WTC11 (cell line): ENCODE measurements at regions not wholly inside any gene's neighbourhood (a gene's known extent, or its start where the extent isn't known, plus 50 kb on each side); places are given as distances from the start of the nearest gene placed in this dataset.

Experiments used
- ATF1 ChIP-seq: sonication (generic); formaldehyde crosslinking; IDR thresholded peaks from 2 replicates; pipeline ENCODE4 v1.8.1; 2023; ENCODE audit warnings: mild to moderate bottlenecking, moderate library complexity, missing genetic modification reagents
- CBFB ChIP-seq: sonication (generic); formaldehyde crosslinking; IDR thresholded peaks from 2 replicates; pipeline ENCODE4 v1.8.1; 2022; ENCODE audit warnings: mild to moderate bottlenecking, low read depth, missing genetic modification reagents
- CREM ChIP-seq: sonication (generic); formaldehyde crosslinking; IDR thresholded peaks from 2 replicates; pipeline ENCODE4 v1.8.1; 2022; ENCODE audit warnings: mild to moderate bottlenecking, missing genetic modification reagents, moderate library complexity
- ESRRA ChIP-seq: sonication (generic); formaldehyde crosslinking; IDR thresholded peaks from 2 replicates; pipeline ENCODE4 v1.8.1; 2022; ENCODE audit warnings: mild to moderate bottlenecking, missing genetic modification reagents, borderline replicate concordance
- MXD4 ChIP-seq: fragments of 250-450 bp; sonication (Bioruptor Pico); IDR thresholded peaks from 2 replicates; pipeline ENCODE4 v1.8.0; 2021; ENCODE audit warnings: mild to moderate bottlenecking, moderate library complexity, borderline replicate concordance
- SP1 ChIP-seq: sonication (generic); formaldehyde crosslinking; conservative IDR thresholded peaks from 2 replicates; pipeline ENCODE4 v1.8.1; 2022; ENCODE audit warnings: missing genetic modification reagents
- TCF7 ChIP-seq: sonication (generic); formaldehyde crosslinking; IDR thresholded peaks from 2 replicates; pipeline ENCODE4 v1.8.0; 2022; ENCODE audit warnings: mild to moderate bottlenecking, low read depth, missing genetic modification reagents, moderate library complexity
- TEAD4 ChIP-seq: sonication (generic); formaldehyde crosslinking; IDR thresholded peaks from 2 replicates; pipeline ENCODE4 v1.8.0; 2022; ENCODE audit warnings: mild to moderate bottlenecking, missing genetic modification reagents
- TF ChIP-seq, protein P1 (sequence below): fragments of 200-600 bp; IDR thresholded peaks from 2 replicates; pipeline ENCODE4 v1.8.0; 2022; ENCODE audit warnings: antibody characterized with exemption
- TF ChIP-seq, protein P2 (sequence below): sonication (generic); formaldehyde crosslinking; IDR thresholded peaks from 2 replicates; pipeline ENCODE4 v1.8.0; 2022; ENCODE audit warnings: mild to moderate bottlenecking, missing genetic modification reagents

DNA sequence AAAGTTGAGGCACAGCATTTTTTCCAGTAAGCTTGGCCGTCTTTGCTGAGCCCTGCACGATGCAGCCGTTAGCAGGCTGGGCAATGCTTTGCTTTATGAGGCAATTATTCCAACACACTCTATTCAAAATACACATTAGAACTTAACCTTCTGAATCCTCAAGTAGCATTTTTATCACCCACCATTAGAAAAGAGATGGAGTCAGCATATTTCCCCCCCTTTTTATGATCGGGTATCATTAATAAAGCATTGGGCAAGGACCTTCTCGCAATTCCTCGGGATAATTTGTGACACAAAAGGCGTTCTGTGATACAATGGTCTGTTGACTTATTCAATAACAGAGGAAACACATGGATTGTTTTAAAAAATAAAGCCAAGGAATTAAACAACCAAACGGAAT lies 374.5 kb upstream of the RBFOX1 start:
- TF ChIP-seq, protein P1, sequence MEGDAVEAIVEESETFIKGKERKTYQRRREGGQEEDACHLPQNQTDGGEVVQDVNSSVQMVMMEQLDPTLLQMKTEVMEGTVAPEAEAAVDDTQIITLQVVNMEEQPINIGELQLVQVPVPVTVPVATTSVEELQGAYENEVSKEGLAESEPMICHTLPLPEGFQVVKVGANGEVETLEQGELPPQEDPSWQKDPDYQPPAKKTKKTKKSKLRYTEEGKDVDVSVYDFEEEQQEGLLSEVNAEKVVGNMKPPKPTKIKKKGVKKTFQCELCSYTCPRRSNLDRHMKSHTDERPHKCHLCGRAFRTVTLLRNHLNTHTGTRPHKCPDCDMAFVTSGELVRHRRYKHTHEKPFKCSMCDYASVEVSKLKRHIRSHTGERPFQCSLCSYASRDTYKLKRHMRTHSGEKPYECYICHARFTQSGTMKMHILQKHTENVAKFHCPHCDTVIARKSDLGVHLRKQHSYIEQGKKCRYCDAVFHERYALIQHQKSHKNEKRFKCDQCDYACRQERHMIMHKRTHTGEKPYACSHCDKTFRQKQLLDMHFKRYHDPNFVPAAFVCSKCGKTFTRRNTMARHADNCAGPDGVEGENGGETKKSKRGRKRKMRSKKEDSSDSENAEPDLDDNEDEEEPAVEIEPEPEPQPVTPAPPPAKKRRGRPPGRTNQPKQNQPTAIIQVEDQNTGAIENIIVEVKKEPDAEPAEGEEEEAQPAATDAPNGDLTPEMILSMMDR, result no peak
- TF ChIP-seq MXD4 (no peak), CREM (CRISPR knock-in tag) (no peak), ATF1 (CRISPR knock-in tag) (no peak), TEAD4 (CRISPR knock-in tag) (no peak), SP1 (CRISPR knock-in tag) (no peak), ESRRA (CRISPR knock-in tag) (no peak), CBFB (CRISPR knock-in tag) (no peak), TCF7 (no peak)
- TF ChIP-seq, protein P2, sequence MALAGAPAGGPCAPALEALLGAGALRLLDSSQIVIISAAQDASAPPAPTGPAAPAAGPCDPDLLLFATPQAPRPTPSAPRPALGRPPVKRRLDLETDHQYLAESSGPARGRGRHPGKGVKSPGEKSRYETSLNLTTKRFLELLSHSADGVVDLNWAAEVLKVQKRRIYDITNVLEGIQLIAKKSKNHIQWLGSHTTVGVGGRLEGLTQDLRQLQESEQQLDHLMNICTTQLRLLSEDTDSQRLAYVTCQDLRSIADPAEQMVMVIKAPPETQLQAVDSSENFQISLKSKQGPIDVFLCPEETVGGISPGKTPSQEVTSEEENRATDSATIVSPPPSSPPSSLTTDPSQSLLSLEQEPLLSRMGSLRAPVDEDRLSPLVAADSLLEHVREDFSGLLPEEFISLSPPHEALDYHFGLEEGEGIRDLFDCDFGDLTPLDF (CRISPR knock-in tag), result no peak
